T-helper 9 cell (primary cell): ENCODE measurements at regions not wholly inside any gene's neighbourhood (a gene's known extent, or its start where the extent isn't known, plus 50 kb on each side); places are given as distances from the start of the nearest gene placed in this dataset.

Experiments used
- DNase-seq: peaks from one replicate; pipeline ENCODE4 v3.0.0-alpha.2; 2020

GRCh38 chr20:50394569-50394968 lies 115.6 kb upstream of the PTPN1 start:
- DNase-seq: no peak

DNA sequence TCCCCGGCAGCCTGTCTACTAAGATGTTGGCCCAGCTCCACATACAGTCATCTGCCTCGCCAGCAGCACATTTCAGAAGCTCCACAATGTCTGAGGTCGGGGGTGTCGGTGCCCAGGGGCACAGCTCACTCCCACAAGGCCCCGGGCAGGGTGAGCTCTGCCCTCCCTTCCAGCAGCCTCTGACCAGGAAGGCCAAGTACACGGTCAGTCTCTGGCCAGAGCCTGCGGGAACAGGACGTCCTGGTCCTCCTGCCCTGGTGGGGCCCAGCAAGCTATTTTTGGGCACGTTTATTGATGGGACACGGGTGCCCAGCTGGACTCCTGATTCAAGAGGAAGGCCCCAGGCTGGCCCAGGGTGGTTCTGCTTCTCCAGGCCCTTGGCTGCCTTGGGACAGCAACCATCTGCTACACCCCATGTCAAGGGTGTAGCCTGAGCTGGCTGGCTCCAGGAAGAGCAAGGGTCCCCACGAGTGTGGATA lies 114.9 kb upstream of the PTPN1 start:
- DNase-seq: no peak

- DNase-seq: no peak
Observed at GRCh38 chr20:50395914-50396488, 114.2 kb upstream of the PTPN1 start.

- DNase-seq: no peak
Observed at GRCh38 chr20:50396623-50397022, 113.6 kb upstream of the PTPN1 start.

- DNase-seq: no peak
Observed at GRCh38 chr20:50397058-50397457, 113.1 kb upstream of the PTPN1 start.

GRCh38 chr20:50398064-50398463 lies 112.1 kb upstream of the PTPN1 start:
- DNase-seq: no peak

- DNase-seq: no peak
Observed at GRCh38 chr20:50398471-50398820, 111.7 kb upstream of the PTPN1 start.

DNA sequence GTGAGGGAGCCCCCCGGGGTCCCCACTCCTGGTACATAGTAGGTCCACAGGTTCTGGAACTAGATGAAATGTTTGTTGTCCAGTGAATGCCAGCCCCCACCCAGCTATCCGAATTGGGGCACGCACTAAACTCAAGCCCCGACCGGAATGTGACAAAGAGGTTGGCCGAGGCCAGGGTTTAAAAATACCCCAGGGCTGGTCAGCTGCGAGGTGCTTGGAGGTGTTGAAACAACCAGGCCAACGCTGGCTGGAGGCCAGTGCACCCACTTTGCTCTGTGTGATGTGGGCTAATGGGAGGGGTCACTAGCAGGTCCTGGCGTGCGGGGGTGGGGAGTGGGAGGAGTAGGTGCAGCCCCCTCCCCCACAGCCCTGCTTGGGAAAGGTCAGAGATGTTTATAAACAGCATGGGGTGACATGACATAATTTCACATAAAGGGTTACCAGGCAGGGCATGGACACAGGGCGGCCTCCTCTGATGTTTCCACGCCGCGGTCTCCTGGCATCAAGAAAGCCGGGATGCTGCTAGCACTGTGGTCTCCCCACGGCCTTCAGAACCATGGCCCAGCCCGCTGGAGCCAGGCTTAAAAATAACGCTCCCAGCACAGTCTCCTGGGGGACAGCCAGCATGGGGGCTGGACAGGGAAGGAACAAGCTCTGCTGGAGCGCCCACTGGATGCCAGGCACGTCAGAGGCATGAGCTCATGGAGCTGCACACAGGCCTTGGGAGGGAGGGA lies 111.2 kb upstream of the PTPN1 start:
- DNase-seq: no peak

DNA sequence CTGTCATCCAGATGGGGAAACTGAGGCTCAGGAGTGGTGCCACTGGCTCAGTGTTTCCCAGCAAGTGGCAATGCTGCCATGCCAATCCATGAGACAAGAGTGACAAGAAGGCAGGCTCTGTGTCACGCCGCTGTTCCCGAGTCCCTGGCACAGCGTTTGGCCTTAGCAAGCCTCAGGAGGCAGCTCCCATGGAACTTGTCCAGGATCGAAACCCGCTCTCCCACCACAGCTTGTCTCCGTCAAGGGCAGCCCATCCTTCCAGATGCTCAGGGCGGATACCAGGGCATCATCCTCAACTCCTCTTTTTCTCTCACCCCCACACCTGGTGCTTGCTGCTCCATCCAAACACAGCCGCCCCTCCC lies 110.6 kb upstream of the PTPN1 start:
- DNase-seq: no peak

- no peak for DNase-seq
Observed at GRCh38 chr20:50399917-50400704, 110.1 kb upstream of the PTPN1 start.

- DNase-seq: no peak
Observed at GRCh38 chr20:50400705-50401586, 109.2 kb upstream of the PTPN1 start.

DNA sequence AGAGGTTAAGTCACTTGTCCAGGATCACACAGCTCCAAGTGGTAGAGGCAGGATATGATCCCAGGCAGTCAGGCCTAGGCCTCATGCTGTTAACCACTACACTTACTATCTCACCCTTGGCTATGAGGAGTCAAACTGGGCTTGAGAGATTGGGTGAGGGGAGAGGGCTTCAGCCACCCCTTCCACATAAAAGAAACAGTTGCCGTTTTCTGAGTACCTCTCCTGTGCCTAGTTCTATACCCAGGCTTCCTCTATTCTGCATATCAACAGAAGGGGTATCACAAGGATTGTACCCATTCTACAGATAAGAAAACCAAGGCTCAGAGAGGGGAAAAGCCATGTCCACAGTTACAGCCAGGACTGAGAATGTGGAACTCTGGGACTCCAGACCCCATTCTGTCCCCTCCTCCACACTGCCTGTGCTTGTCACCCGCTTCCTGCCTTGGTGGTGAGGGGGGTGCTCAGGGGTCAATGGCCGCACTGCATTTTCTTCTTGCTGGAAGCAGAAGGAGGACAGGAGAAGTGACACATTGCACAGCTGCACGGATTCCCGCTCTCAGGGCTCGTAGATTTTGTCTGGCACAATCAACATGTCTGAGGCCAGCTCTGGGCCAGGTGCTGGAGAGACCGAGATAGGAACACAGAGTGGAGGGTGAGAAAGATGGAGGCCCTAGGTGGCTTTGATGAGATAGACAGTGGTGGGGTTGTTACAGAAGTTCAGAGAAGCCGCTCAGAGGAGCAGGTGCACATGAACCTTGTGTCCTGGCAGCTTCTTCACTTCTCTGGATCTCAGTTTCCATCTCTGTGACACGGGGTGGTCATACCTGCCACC lies 108.4 kb upstream of the PTPN1 start:
- DNase-seq: no peak

GRCh38 chr20:50403565-50404418 lies 106.4 kb upstream of the PTPN1 start:
- no peak for DNase-seq

GRCh38 chr20:50404419-50405234 lies 105.6 kb upstream of the PTPN1 start:
- DNase-seq: no peak

DNA sequence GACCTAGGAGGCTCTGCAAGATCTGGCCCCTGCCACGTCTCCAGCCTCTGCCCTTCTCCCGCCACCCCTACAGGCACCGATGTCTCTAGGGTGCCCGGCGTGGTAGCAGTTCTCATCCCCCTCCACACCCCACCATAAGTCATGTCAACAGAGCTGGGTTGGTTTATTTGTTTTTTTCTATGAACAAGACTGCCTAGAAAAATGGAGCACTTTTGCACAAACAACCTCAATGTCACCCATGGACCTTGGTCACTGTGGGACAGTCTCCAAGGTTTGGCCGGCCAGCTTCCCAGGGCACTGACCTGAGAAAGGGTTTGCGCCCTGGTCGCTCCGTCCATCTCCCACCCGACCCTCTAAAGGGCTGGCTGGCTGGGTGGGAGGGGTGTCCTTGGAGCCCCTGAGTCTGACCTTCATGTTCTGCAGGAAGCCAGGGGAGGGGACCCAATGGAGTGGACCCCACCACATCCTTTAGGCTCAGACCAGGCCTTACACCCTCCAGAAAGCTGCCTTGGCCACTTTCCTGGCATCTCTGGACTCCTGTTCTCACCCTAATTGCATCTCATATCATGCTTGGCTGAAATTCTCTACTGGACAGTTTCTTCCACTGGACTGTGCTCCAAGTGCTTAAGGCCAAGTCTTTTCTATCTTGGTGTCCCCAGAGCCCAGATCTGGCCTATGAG lies 104.8 kb upstream of the PTPN1 start:
- DNase-seq: no peak

DNA sequence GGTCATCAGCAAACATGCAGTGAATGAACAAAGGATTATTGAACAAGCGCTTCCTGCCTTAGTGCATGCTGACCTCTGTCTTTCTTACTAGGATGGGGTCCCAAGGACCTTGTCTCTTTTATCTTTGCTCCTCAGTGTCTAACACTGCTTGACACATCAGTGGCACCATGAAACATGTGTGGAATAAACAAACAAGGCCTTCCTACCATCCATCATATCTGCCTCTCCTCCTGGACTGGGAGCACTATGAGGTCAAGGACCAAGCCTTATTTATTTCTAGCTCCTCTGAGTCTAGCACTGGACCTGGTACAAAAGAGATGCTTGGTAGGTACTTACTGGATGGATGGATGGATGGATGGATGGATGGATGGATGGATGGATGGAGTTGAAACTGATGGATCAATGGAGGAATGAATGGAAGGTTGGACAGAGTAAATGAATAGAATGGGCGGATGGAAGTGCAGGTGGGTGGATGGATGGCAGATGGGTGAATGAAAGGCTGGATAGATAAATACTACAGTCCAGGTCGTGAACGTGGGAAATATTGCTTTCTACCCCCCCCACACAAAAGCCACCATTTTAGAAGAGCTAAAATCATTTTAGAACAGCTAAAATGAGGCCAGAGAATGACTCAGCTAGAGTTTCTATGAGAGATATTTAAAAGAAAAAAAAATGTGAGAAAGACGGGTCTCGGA lies 104.1 kb upstream of the PTPN1 start:
- no peak for DNase-seq

GRCh38 chr20:50406610-50407136 lies 103.5 kb upstream of the PTPN1 start:
- no peak for DNase-seq

DNA sequence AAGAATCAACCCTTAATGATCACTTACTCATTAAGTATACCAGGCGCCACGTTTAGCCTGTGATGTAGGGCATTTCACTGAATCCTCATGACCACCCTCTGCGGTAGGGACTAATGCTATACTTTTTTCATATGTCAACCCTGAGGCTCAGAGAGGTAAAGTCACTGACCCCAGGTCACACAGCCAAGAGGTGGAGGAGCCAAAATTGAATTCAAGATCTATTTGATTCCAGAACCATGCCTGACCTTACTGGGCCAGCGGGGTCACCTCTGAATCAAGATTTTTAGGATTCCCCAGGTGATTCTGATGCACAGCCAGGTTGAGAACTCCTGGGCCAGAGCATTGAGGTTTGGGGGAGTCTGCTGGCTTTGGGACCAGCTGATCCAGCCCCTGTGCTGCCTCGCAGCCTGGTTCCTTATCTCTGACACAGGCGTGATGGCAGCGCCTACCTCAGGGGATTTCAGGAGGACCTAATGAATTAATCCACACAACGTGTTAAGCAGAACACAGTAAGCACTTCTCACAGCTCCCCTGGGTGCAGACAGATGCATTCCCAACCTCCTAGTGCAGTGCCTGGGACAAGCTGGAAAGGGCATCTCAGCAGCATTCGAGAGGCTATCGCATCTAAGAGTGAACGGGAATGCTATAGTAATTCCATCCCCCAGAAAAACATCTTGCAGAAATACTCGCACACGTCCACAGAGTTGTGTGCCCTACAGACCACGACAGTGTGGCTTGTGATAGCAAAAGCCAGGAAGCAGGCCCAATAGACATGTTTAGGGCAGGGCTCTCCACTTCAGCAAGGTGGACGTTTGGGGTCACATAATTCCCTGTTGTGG lies 101.4 kb upstream of the PTPN1 start:
- DNase-seq: no peak
